ENCODE measurements at regions not wholly inside any gene's neighbourhood (a gene's known extent, or its start where the extent isn't known, plus 50 kb on each side); places are given as distances from the start of the nearest gene placed in this dataset.

DNA sequence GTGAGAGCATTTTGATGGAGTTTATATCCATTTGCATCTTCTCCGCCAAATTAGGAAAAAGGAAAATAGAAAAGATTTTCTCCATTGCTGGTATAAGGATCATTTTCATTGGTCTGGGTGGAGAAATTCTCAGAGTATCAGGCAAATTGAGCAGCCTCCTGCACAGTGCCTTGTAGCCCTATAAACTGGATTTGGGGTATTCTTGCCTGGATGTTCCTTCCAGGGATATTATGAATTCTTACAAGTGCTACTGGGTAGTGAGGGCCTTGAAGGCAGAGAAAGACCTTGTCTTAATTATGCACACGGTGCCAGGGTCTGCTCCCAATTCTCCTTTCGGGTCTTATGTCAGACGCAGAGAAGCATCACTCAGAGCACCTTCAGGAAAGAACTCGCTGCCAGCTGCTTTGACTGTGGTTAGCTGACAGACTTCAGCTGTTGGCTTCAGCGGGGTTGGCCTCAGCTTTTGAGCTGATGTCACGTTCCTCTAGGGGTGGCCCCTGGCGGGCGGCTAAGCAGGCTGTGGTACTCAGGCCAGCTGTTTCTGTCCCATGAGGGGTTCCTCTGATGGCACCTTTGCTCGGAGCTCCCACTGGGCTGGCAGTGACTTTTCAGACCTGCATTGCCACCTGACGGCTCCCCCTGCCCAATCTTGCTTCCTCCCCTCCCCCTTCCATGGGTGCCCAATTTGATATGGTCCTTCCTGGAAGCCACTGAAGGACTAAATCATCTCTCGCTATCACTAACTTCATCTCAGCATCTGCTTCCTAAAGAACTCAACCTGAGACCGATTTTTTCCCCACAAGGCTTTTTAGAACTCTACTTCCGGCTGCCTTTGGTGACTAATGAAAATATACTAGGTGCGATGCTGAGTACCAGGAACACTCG lies 519.5 kb downstream of the BCOR start:
- DNase-seq: peak; percentile 75 to 80

DNA sequence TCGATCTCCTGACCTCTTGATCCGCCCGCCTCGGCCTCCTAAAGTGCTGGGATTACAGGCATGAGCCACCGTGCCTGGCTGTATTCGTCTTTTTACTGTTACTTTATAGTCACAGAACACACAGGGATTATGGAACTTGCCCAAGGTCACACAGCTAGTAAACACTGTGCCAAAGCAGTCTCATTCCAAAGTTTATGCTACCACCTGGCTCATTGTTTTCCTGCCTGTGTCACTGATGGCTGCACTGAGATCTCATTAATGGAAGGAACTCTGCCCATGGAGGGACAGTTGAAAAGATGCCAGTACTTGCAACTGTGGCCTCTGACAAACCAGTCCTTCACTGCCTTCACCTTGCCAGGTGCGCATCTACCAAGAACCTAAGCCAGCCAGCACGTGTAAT lies 517.7 kb downstream of the BCOR start:
- no peak for DNase-seq

DNA sequence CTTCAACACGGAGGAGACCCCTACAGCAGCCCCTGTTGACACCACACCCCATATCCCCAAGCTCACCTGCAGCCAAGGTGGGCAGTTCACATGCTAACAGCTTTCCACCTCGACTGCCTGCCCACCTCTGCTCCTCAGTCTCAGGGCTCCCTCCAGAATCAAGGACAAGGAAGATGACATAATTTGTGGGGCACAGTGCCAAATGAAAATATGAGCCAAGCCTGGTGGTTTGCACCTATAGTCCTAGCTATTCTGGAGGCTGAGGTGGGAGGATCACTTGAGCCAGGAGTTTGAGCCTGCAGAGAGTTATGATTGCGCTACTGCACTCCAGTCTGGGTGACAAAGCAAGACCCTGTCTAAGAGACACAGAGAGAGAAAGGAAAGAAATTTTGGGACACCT lies 516.3 kb downstream of the BCOR start:
- no peak for DNase-seq

DNA sequence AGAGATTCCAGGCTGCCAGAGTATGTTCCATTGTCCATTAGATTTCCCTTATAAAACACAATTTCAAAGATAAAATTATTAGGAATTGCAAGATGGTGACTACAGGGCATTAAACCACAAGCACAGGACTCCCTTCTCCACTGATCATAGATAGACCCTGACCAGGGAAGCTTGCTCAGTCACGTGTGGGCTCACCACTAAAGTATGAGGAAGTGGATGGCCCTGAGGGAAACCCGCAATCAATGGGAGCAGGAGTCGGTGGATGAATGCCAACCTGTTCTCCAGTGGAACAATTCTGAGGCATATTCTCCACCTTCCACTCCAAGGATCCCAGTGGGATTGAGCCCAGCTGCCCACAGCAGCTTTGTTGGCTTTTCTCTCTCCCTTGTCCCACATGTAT lies 515.7 kb downstream of the BCOR start:
- no peak for DNase-seq

DNA sequence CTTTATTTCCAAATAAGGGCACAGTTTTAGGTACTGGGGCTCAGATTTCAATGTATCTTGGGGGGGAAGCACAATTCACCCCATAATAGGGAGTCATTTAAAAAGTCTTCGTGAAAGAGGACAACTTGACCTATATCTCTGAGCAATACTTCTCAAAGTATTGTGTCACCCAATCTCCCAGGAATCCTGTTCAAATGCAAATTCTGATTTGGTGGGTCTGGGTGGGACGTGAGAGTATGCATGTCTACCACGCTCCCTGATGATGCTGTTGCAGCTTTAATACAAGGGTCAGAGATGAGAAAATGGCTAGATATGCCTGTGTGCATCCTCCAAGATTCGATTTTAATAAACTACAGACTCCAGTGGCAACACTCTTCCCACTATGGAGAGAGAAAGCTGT lies 514.8 kb downstream of the BCOR start:
- DNase-seq: no peak

DNA sequence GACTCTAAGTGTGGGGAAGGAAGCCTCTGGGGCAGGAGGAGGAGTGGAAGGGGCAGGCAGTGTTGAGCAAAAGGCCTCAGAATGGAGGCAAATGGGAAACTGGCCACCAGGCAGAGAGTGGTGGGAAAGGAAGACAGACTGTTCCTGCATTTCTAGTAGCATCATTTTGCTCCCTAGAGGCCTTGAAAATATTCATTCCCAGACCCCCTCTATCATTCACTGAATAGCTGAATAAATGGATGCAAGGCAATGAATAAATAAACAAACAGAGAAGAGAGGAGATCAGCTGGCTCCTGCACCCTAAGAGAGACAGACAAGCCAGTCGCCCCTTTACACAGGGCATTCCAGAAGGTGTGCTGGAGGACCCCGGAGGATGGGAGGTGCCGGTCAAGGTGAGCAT lies 511.9 kb downstream of the BCOR start:
- no peak for DNase-seq

DNA sequence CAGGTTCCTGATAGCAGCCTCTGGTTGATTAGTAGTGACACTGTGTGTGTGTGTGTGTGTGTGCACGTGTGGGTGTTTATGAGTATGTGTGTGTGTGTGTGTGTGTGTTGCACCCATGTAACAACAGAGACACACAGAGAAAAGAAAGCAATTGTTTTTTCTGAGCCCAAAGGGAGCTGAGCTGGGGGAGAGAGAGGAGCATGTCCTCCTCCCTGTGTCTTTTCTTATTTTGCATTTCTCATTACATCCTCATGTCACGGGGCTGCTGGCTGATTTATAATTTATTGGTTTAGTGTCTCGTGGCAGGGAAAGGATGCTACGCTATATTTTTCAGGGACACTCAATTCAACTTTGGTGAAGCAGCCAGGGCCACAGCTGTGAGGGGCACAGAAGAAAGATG lies 511.4 kb downstream of the BCOR start:
- DNase-seq: no peak

DNA sequence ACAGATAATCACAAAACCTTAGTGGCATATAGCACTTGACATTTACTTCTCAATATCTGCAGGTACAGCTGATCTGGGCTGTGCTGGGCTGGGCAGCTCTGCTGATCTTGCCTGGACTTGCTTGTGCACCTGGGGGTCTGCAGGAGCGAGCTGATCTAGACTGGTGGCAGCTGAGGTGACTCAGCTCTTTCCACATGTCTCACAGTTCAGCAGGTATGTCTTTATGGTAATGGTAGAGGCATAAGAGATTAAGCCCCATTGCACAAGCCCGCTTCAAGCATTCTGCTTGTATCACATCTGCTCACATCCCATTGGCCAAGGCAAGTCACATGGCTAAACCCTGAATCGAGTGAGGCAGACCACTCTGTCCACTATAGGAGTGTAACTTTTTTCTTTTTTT lies 506.7 kb downstream of the BCOR start:
- DNase-seq: no peak

DNA sequence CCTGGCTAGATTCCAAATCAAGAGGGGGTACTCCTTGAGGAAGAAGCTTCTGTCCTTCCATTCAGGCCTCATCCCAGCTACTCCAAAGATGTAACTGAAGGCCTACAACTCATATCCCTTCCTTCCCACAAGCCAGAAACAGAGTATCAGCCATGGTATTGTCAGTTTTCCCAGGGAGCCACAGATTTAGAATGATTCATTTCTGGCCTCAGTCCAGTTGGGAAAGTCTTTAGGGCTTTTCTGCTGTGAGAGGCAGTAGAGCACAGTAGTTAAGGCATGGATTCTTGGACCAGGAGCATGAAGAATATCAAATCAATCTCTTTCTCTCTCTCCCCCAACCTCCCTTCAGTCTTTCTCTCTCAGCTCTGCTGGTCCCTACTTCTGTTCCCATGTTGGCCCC lies 505.0 kb downstream of the BCOR start:
- no peak for DNase-seq

DNA sequence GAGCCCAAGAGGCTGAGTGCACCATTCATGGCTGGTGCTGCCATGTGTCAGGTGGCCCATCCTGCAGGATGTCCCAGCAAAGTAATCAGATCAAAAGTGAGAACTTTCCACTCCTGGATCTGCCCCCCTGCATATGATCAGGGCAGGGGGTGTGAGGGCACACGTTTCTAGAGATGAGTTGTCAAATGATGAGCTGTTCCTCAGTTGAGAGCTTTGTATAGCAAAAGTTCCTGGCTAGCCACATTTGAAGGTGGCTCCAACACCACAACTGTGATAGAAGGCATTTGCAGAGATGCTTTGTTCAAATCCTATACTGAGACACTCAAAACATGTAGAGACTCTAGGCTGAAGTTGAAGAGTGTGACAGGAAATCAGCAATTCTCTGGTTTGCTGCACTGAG lies 501.8 kb downstream of the BCOR start:
- DNase-seq: no peak

DNA sequence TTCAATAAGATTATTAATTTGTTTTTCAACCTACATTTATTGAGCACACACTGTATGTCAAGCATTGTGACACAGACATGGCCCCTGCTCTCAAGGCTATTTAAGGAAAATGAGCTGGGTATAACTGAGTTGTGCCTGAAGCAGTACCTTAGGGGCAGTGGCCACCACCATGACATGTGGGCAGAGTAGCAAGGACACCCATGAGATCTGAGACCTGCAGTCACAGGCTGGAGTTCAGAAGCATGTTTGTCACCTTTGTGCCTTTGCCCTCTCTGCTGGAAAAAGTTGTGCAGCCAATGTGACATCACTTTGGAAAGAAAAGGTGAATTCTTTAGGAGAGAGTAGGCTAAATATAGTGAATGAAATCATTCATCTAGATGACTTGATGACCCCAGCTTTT lies 501.3 kb downstream of the BCOR start:
- no peak for DNase-seq

DNA sequence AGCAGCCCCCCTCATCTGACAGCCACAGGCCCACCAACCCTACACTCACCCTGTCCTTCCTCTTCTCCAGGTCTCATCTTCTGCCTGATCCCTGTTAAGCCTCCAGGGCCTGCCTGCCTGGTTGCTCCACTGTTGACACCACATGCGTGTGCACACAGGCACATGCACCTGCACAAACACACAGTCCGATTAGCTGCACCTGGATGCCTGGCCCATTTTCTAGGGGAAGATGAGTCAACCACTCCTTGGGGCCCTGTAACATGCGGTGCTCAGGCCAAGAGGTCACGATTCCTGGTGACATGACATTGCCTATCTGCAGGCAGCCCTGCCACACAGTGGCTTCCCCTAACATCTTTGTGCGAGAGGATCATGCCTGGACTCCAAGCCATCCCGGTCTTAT lies 498.4 kb downstream of the BCOR start:
- DNase-seq: no peak

DNA sequence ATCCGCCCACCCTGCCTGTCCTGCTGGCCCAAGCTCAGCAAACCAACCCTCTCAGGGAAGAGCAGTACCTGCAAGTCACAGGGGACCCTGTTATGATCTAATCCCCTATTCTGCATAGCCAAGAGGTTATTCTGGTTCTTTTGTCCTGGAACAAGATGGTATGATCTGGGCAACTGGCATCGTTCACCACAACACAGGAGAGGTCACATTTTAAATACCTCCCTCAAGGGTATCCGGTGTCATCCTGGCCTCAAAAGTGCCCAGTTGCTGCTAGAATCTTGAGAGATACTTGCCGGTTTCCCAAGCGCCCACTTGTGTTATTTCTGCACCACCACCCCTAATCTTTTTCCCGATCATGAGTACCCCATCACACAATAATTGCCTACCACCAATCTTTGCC lies 497.5 kb downstream of the BCOR start:
- no peak for DNase-seq

DNA sequence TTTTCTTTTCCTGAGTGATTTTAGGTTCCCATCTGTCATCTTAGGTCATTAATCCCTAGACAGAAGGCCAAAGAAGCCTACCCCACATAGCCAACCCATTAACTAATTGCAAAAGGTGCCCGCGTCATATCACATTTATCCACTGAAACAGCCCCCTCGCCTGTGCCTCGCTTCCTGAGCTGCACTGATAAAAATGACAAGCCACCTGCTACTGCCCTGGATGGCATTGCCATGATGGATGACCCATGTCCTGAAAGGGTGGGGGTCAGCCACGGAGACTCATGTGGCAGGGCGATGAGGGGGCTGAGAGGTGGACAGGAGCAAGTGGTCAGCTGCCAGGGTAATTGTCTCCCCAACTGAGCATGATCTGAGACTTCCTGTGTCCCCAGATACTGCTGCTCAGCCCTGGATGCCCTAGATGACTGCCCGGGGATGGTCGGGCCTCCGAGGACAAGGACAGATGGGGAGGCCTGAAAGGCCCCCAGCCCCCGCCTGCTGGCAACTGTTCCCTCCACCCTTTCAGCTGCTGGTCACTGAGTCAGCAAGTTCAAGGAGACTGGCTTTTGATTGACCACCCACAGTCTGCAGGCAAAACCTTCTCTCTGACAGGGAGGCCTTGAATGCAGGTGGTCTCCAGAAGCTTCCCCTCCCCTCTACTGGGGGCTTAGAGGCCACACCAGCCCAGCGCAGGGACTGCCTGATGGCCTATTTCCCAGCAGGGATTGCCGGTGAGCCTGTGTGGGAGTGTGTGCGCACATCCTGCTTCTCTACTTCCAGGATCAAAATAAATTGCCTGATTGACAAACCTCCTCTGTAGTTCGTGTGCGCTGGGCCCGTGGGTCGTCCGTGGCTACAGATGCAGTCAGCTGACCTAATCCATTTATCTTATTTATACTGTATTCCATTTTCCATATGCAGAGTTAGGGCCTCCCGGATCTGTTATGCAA lies 496.3 kb downstream of the BCOR start:
- no peak for DNase-seq

DNA sequence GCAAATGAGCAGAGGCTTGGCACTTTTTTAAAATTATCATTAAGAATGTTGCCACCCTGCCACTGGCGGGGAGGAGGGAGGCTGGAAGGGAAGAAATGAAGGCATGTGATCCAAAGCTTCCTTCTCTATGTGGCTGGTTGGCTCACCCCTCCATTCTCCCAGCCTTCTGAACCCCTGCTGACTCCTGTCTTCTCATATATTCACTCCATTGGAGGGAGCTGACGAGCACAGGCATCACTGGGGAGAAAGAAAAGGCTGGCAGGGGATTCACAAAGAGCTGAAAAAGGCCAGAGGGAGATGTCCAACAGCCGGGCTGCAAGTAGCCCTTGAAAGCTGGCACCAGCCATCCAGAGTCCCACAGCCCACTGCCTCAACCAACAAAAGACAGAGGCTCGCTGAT lies 495.6 kb downstream of the BCOR start:
- DNase-seq: no peak

DNA sequence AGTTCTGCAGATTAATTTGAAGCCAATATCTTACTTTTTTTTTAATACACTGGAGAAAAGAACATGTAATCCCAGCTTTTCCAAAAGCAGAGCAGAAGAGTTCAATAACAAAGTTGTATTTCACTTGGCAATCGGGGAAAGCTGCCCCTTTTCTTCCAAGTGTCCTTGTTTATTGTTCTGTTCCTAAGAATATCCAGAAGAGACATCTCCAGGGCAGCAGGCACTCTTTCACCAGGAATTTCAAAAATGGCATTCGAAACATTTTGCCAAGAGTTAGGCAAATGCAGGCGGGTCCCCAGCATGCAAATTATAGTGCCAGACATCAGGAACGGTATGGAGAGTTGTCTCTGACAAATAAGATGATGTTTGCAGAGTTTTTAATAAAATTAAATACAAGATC lies 494.5 kb downstream of the BCOR start:
- no peak for DNase-seq

DNA sequence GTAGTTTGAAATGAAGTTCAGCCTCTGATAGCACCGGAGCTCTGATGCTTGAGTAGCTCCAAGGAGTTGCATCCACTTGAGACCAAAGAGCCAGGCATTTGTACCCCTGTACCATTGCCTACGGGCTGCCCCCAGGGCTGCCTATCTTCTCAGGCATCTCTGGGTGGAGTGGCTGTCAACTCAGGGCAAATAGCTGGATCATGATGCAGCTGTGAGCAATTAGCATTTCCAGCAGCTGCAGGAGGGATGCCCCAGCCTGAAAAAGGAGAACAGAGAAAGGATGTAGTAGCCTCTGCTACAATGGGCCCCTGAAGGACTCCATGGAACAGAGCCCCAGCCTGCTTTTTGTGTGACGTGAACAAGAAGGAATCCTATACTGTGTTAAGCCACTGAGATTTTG lies 492.6 kb downstream of the BCOR start:
- no peak for DNase-seq

DNA sequence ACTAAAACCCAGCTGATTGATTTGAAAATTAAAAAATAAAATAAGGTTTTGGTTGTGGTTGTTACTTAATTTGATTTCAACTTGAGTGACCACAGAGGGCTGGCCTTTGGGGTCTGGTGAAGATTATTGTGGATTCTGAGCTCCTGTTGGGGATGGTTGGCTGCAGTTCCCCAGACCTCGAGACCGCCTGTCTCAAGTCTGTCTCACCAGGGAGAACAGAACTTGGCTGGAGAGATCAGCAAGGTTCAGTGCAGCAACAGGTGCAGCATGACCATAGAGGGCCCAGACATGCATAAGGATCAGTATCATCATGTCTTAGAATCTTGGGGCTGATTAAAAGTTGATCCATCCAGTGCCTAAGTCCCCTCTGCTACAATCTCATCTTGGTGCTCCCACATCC lies 491.9 kb downstream of the BCOR start:
- DNase-seq: no peak

DNA sequence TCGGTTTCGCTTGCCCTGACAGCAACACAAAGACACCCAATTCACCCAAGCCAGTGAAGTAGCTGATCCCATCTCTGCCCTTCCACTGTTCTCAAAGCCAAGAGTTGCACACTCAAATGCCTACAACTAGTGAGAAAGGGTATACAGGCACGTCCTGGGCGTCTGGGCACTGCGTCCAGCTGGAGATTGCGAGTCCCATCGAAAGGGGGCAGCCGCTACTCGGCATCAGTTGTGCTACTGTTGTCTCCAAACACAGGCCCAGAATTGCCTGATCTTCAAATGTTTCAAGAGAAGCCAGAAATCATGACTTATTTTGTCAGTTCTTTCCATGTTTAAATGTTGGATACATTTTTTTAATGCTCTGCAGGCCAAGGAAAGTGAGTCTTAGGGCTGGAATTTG lies 487.8 kb downstream of the BCOR start:
- no peak for DNase-seq

DNA sequence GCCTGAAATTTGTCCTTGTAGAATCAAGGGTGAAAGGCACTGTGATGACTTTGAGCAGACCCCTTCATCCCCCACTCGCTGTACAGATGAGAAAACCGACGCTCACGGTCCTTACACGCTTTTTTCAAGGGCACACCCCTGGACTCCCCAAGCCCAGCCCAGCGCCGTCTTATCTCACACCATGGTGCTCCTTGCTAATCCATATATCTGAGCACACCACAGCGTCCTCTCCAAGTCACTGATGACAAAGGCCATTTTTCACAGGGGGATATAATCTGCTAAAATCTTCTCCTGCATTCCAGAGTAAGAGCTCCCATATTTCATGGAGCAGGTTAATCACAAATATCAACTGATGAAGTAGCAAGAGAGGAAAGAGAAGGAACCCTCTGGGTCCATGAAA lies 486.3 kb downstream of the BCOR start:
- no peak for DNase-seq

DNA sequence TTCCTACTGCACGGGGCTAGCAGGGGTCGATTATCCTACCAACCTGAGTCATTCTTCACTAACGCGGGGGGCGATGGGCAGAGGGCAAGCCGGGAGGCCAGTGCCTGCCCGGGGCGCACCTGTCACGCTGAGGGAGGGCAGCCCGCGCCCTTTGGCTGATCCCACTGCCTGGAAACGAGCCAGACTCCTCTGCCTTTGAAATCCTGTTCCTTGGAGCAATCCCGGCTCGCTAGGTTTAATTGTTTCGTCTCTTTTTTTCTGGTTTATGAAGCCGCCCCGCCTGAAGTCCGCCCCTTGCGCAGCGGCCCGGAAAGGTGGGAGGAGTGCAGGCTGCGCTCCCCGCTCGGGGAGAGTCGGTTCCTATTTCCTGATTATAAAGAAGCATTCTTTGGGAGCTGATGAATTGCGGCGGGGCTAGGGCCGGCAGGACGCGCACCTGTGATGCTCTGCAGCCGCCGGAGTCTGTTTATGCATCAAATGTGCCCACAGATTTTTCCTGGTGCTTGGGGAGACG lies 484.2 kb downstream of the BCOR start:
- DNase-seq: peak; percentile 43 to 46

DNA sequence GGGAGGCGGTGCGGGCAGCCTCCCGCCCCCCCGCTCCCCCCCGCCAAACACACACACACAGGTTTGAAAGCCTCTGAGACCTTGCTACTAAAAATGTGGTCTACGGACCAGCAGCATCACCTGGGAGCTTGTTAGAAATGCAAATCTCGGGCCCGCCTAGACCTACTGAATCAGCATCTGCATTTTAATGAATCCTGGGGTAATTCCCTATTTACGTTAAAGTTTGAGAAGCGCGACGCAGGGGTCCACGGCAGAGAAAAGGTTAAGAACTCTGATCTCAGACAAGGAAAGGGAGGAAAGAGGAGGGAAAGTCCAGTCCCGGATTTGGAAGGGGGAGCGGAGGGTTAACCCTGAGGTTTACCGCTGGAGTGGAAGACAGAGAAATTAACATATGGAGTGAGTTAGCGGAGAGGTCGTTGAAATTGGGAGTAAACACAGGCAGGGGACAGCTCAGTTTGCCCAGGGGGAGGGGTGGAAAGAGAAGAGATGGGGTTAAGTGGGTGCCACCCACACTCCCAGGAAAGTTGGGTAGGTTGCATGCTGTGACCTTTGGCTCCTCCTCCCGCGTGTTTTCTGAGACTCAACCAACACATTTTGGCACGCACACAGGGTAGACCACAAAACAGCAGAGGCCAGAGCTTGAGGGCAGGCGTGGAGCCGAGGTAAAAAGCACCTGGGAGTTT lies 483.6 kb downstream of the BCOR start:
- DNase-seq: peak; percentile 76 to 78

DNA sequence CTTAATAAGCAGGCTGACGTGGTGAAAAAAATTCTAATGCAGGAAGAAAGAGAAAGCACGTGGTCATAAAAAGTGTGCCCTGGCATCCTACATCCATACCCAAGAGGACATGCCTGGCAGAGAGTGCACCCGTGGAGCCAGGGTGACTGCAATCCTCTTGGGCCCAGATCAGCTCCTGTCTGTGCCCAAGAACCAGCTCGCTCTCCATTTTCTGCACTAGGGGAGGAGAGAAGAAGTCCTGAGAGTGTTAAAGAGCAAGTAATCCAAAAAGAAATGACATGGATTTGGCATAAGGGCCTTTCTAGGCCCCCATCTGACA lies 483.1 kb downstream of the BCOR start:
- DNase-seq: no peak

All from activated T-cell treated with anti-CD3 and anti-CD28 coated beads, Interleukin-2, amount 50 U/mL, for 48 hours (primary cell).